SK-N-SH (cell line): ENCODE measurements at regions not wholly inside any gene's neighbourhood (a gene's known extent, or its start where the extent isn't known, plus 50 kb on each side); places are given as distances from the start of the nearest gene placed in this dataset.

ENCODE experiments used
- EP300 ChIP-seq, 2 experiments: IDR thresholded peaks; 2 replicates each; pipeline versions ENCODE4 v1.4.0 to v1.6.1; 2012; ENCODE audit warnings: borderline replicate concordance in 1 of 2, low read depth in 1 of 2, low read length in 1 of 2
- EZH2phosphoT487 ChIP-seq: fragments of 200-600 bp; sonication (generic); IDR thresholded peaks from 2 replicates; pipeline ENCODE4 v1.6.1; 2017; ENCODE audit warnings: low read depth, mixed run types, mild to moderate bottlenecking, antibody characterized with exemption, moderate library complexity, borderline replicate concordance
- RAD21 ChIP-seq: IDR thresholded peaks from 2 replicates; pipeline ENCODE4 v1.6.1; 2012; ENCODE audit warnings: mild to moderate bottlenecking, low read length
- TF ChIP-seq, protein P1 (sequence below): fragments of 200-600 bp; sonication (generic); IDR thresholded peaks from 2 replicates; pipeline ENCODE4 v1.6.1; 2017; ENCODE audit warnings: antibody characterized with exemption, mild to moderate bottlenecking, moderate library complexity

DNA sequence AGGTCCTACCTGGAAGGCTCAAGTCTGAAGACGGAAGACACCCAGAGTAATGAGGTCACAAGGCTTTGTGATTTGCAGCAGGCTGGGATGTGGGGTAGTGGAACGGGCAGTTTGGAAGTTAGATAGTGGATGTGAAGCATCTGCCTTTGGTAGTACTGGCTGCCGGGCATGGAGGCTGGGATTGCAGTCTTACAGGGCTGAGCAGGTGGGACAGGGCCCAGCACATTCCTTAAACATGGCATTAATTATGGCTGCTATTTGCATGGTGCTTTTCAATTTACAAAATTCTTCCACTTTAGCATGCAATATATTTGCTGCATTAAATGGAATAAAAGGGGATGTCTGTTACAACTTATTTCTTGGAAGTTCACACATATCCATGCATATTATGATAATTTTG lies 161.2 kb downstream of the UTP18 start:
- TF ChIP-seq EZH2phosphoT487 (no peak), EP300 (IDR thresholded peaks at IDR 0.05; ENCODE audit: borderline replicate concordance in 1 of 2, low read depth in 1 of 2, low read length in 1 of 2) (no peak), RAD21 (no peak)
- TF ChIP-seq, protein P1, sequence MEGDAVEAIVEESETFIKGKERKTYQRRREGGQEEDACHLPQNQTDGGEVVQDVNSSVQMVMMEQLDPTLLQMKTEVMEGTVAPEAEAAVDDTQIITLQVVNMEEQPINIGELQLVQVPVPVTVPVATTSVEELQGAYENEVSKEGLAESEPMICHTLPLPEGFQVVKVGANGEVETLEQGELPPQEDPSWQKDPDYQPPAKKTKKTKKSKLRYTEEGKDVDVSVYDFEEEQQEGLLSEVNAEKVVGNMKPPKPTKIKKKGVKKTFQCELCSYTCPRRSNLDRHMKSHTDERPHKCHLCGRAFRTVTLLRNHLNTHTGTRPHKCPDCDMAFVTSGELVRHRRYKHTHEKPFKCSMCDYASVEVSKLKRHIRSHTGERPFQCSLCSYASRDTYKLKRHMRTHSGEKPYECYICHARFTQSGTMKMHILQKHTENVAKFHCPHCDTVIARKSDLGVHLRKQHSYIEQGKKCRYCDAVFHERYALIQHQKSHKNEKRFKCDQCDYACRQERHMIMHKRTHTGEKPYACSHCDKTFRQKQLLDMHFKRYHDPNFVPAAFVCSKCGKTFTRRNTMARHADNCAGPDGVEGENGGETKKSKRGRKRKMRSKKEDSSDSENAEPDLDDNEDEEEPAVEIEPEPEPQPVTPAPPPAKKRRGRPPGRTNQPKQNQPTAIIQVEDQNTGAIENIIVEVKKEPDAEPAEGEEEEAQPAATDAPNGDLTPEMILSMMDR: no peak
